Prostate gland (tissue), 2 donors: ENCODE measurements at regions not wholly inside any gene's neighbourhood (a gene's known extent, or its start where the extent isn't known, plus 50 kb on each side); places are given as distances from the start of the nearest gene placed in this dataset.
"Not testable (repeated sequence)": the region's sequence is repeated elsewhere in the genome, so short reads cannot be mapped to it uniquely, and the experiment has no call there.

Experiments
- DNase-seq: peaks from one replicate; pipeline ENCODE4 v3.0.0-alpha.2; 2019; ENCODE audit warnings: low spot score
- H3K27ac ChIP-seq, 2 donors: fragments of 200-600 bp; sonication (generic); 2 replicates each; pipeline ENCODE4 v1.5.1; 2017 to 2019
- H3K27me3 ChIP-seq: fragments of 200-600 bp; sonication (generic); replicated peaks from 2 replicates; pipeline ENCODE4 v1.5.1; 2019; ENCODE audit not compliant: insufficient read depth
- H3K36me3 ChIP-seq, 2 donors: fragments of 200-600 bp; sonication (generic); 1 replicate in 1 of 2; 2 replicates in 1 of 2; pipeline versions ENCODE4 v1.5.1 to v1.8.1; 2017 to 2019
- H3K4me1 ChIP-seq: fragments of 200-600 bp; sonication (generic); replicated peaks from 2 replicates; pipeline ENCODE4 v1.5.1; 2019
- H3K4me3 ChIP-seq, 2 donors: fragments of 200-600 bp; sonication (generic); 2 replicates each; pipeline ENCODE4 v1.5.1; 2017 to 2019
- H3K9me3 ChIP-seq: fragments of 200-600 bp; sonication (generic); 2 replicates; pipeline ENCODE4 v1.5.1; 2017
- POLR2A ChIP-seq: fragments of 450-650 bp; IDR thresholded peaks from one replicate; pipeline ENCODE4 v1.6.1; 2016; ENCODE audit warnings: antibody characterized with exemption, mild to moderate bottlenecking
- POLR2AphosphoS5 ChIP-seq: sonication (generic); formaldehyde crosslinking; IDR thresholded peaks from one replicate; pipeline ENCODE4 v1.6.1; 2017; ENCODE audit warnings: antibody characterized with exemption
- WGBS: methylation state at CpG from one replicate; pipeline ENCODE4 v1.1.5; 2018; 5-methylcytosine and 5-hydroxymethylcytosine counted together
- intact Hi-C: fragments of 100-400 bp; cut with DNase I; formaldehyde crosslinking; loops from one replicate; pipeline ENCODE4 v1.14.2; 2022
- TF ChIP-seq, protein P1 (sequence below), 4 experiments: fragments of 200-600 bp in 2 of 4; fragments of 450-650 bp in 2 of 4; sonication (generic) in 2 of 4; IDR thresholded peaks; 1 replicate in 3 of 4; 2 replicates in 1 of 4; pipeline ENCODE4 v1.5.1; 2016 to 2019; ENCODE audit warnings: antibody characterized with exemption in 4 of 4, mild to moderate bottlenecking in 2 of 4, moderate library complexity in 2 of 4

DNA sequence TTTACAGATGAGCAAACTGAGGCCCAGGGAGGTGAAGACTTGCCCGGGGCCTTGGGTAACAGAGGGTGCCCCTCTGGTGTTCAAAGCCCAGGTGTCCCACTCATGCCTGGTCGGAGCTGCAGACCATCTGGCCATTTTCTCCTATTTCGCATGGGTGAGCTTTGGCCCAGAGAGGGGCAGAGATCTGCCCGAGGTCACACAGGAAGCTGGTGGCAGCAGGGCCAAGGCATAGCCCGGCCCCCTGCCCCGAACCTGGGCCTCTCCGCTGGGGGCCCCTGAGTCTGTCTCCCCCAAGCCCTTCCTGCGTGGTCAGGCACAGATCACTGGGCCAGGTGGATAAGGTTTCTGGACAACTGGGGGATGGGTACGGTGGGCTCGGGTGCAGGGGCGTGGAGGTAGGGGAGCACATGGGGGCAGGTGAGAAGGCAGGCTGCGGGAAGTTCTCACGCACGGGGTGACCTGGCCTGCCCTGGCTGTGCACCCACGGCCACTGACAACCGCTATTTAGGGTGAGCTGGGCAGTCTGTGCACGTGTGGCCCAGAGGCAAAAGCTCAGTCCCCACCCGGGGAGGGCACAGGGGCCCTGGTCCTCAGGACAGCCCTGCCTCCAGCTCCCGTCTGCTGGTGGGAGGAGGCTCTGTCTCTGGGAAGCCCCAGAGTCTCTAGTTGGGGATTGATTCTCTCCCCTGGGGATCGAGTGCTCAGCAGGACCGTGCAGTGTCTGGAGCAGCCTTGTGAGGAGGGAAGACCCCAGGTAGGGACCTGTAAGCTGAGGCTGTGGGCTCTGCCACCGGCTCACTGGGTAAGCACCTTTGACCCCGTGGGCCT is 68.6 kb downstream of the UNCX start:
- H3K27ac ChIP-seq: no peak overlapping the region
- no peak for DNase-seq
- H3K9me3 ChIP-seq: no peaks in the 10 kb centered on the region
- no peaks in the 10 kb centered on the region for H3K36me3 ChIP-seq
- TF ChIP-seq POLR2AphosphoS5 (no peak), POLR2A (no peak)
- TF ChIP-seq, protein P1, sequence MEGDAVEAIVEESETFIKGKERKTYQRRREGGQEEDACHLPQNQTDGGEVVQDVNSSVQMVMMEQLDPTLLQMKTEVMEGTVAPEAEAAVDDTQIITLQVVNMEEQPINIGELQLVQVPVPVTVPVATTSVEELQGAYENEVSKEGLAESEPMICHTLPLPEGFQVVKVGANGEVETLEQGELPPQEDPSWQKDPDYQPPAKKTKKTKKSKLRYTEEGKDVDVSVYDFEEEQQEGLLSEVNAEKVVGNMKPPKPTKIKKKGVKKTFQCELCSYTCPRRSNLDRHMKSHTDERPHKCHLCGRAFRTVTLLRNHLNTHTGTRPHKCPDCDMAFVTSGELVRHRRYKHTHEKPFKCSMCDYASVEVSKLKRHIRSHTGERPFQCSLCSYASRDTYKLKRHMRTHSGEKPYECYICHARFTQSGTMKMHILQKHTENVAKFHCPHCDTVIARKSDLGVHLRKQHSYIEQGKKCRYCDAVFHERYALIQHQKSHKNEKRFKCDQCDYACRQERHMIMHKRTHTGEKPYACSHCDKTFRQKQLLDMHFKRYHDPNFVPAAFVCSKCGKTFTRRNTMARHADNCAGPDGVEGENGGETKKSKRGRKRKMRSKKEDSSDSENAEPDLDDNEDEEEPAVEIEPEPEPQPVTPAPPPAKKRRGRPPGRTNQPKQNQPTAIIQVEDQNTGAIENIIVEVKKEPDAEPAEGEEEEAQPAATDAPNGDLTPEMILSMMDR (IDR thresholded peaks at IDR 0.05): no peak
- H3K27me3 ChIP-seq: peaks cover 27% of the 10 kb centered on the region
- H3K4me3 ChIP-seq: no peak overlapping the region
- WGBS: 65% methylated on average over 23 of the region's 23 CpGs
- intact Hi-C loops: no loop called here
- H3K4me1 ChIP-seq: peaks cover 7% of the 10 kb centered on the region

GRCh38 chr7:1301882-1302251 is 69.2 kb downstream of the UNCX start:
- intact Hi-C loops: no loop called here
- no peak overlapping the region for H3K27ac ChIP-seq
- no peak overlapping the region for H3K4me3 ChIP-seq
- peaks cover 22% of the 10 kb centered on the region for H3K27me3 ChIP-seq
- 47% methylated on average over 14 of the region's 16 CpGs for WGBS
- no peaks in the 10 kb centered on the region for H3K36me3 ChIP-seq
- H3K9me3 ChIP-seq: no peaks in the 10 kb centered on the region
- peaks cover 4% of the 10 kb centered on the region for H3K4me1 ChIP-seq
- TF ChIP-seq, protein P1 (IDR thresholded peaks at IDR 0.05): no peak
- TF ChIP-seq POLR2AphosphoS5 (no peak), POLR2A (no peak)
- no peak for DNase-seq

GRCh38 chr7:1302936-1303335 is 70.3 kb downstream of the UNCX start:
- intact Hi-C loops: no loop called here
- TF ChIP-seq, protein P1 (IDR thresholded peaks at IDR 0.05): no peak
- no peak for TF ChIP-seq POLR2A
- no peak for TF ChIP-seq POLR2AphosphoS5
- peaks cover 21% of the 10 kb centered on the region for H3K27me3 ChIP-seq
- H3K36me3 ChIP-seq: no peaks in the 10 kb centered on the region
- no peak overlapping the region for H3K4me3 ChIP-seq
- peaks cover 2% of the 10 kb centered on the region for H3K4me1 ChIP-seq
- WGBS: 73% methylated on average over 11 of the region's 11 CpGs
- no peaks in the 10 kb centered on the region for H3K9me3 ChIP-seq
- no peak for DNase-seq
- no peak overlapping the region for H3K27ac ChIP-seq

DNA sequence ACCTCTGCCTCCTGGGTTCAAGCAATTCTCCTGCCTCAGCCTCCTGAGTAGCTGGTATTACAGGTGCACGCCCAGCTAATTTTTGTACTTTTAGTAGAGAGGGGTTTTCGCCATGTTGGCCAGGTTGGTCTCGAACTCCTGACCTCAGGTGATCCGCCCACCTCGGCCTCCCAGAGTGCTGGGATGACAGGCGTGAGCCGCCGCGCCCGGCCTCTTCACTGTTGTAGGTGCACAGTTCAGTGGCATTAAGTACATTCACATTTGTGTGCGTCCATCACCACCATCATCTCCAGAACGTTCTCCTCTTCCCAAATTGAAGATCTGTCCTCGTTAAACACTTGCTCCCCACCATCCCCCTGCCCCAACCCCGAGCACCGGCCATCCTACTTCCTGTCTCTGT is 71.3 kb downstream of the UNCX start:
- H3K4me3 ChIP-seq, H3K36me3 ChIP-seq, intact Hi-C loops, H3K27ac ChIP-seq, H3K9me3 ChIP-seq, DNase-seq, H3K4me1 ChIP-seq: not testable (repeated sequence)
- H3K27me3 ChIP-seq: peaks cover 20% of the 10 kb centered on the region
- WGBS: 70% methylated on average over 15 of the region's 15 CpGs

GRCh38 chr7:1305873-1306272 is 73.2 kb downstream of the UNCX start:
- no peak overlapping the region for H3K27ac ChIP-seq
- TF ChIP-seq, protein P1 (IDR thresholded peaks at IDR 0.05): no peak
- TF ChIP-seq POLR2A (no peak), POLR2AphosphoS5 (no peak)
- intact Hi-C loops: no loop called here
- WGBS: 72% methylated on average over 5 of the region's 5 CpGs
- peaks cover 8% of the 10 kb centered on the region for H3K27me3 ChIP-seq
- H3K4me3 ChIP-seq: no peak overlapping the region
- no peaks in the 10 kb centered on the region for H3K9me3 ChIP-seq
- no peak for DNase-seq
- H3K4me1 ChIP-seq: no peaks in the 10 kb centered on the region
- H3K36me3 ChIP-seq: no peaks in the 10 kb centered on the region
